Activated T-helper 2 cell treated with anti-CD3 and anti-CD28 coated beads, Interferon-gamma antibody, Interleukin-2, Interleukin-4, amounts not matched to agents 10 μg/mL and 5 μg/mL and 100 μg/mL, durations not matched to agents 14 hours and 24 hours and 36 hours (primary cell): ENCODE measurements at regions not wholly inside any gene's neighbourhood (a gene's known extent, or its start where the extent isn't known, plus 50 kb on each side); places are given as distances from the start of the nearest gene placed in this dataset.
"Not testable (repeated sequence)": the region's sequence is repeated elsewhere in the genome, so short reads cannot be mapped to it uniquely, and the experiment has no call there.

ENCODE experiments used
- DNase-seq: peaks from one replicate; pipeline ENCODE4 v3.0.0; 2021; ENCODE audit warnings: low spot score
- H3K27ac Mint-ChIP-seq: one replicate; pipeline ENCODE4 v1.8.0; 2021; ENCODE audit warnings: mixed read lengths
- H3K27me3 Mint-ChIP-seq: one replicate; pipeline ENCODE4 v1.8.0; 2021; ENCODE audit warnings: low read depth, mixed read lengths
- H3K36me3 Mint-ChIP-seq: one replicate; pipeline ENCODE4 v1.8.0; 2021; ENCODE audit warnings: low read depth, mixed read lengths
- H3K4me1 Mint-ChIP-seq: one replicate; pipeline ENCODE4 v1.8.0; 2021; ENCODE audit warnings: low read depth, mixed read lengths
- H3K4me3 Mint-ChIP-seq: one replicate; pipeline ENCODE4 v1.8.0; 2021; ENCODE audit warnings: low read depth, mild to moderate bottlenecking, moderate library complexity, mixed read lengths
- H3K9me3 Mint-ChIP-seq: one replicate; pipeline ENCODE4 v1.8.0; 2021; ENCODE audit warnings: mixed read lengths
- intact Hi-C: fragments of 100-400 bp; cut with micrococcal nuclease; formaldehyde crosslinking; loops from one replicate; pipeline ENCODE4 v1.15.1; 2023

- H3K4me3 Mint-ChIP-seq: no peak overlapping the region
These were observed 103.9 kb upstream of the UBE2E3 start for GRCh38 chr2:180876506-180876905.

GRCh38 chr2:180873219-180873618 is 107.2 kb upstream of the UBE2E3 start:
- no peak for DNase-seq
- no peak overlapping the region for H3K27ac Mint-ChIP-seq
- H3K36me3 Mint-ChIP-seq: no peaks in the 10 kb centered on the region
- H3K9me3 Mint-ChIP-seq: no peaks in the 10 kb centered on the region
- H3K27me3 Mint-ChIP-seq: peaks cover 5% of the 10 kb centered on the region
- intact Hi-C loops: no loop called here
- no peak overlapping the region for H3K4me3 Mint-ChIP-seq
- no peaks in the 10 kb centered on the region for H3K4me1 Mint-ChIP-seq

More at GRCh38 chr2:180876506-180876905, 103.9 kb upstream of the UBE2E3 start:
- no peaks in the 10 kb centered on the region for H3K9me3 Mint-ChIP-seq
- no peaks in the 10 kb centered on the region for H3K36me3 Mint-ChIP-seq
- intact Hi-C loops: no loop called here
- peaks cover 5% of the 10 kb centered on the region for H3K27me3 Mint-ChIP-seq
- H3K4me1 Mint-ChIP-seq: no peaks in the 10 kb centered on the region
- DNase-seq: no peak
- no peak overlapping the region for H3K27ac Mint-ChIP-seq

- intact Hi-C loops, H3K9me3 Mint-ChIP-seq, H3K4me3 Mint-ChIP-seq, H3K27ac Mint-ChIP-seq, DNase-seq, H3K4me1 Mint-ChIP-seq, H3K27me3 Mint-ChIP-seq, H3K36me3 Mint-ChIP-seq: not testable (repeated sequence)
These were observed 107.6 kb upstream of the UBE2E3 start for GRCh38 chr2:180872781-180873180.

GRCh38 chr2:180872255-180872654 is 108.2 kb upstream of the UBE2E3 start:
- no peaks in the 10 kb centered on the region for H3K9me3 Mint-ChIP-seq
- DNase-seq: no peak
- no peak overlapping the region for H3K27ac Mint-ChIP-seq
- intact Hi-C loops: no loop called here
- no peaks in the 10 kb centered on the region for H3K4me1 Mint-ChIP-seq
- no peaks in the 10 kb centered on the region for H3K36me3 Mint-ChIP-seq
- peaks cover 5% of the 10 kb centered on the region for H3K27me3 Mint-ChIP-seq
- H3K4me3 Mint-ChIP-seq: no peak overlapping the region

GRCh38 chr2:180871649-180872048 is 108.8 kb upstream of the UBE2E3 start:
- H3K4me3 Mint-ChIP-seq: no peak overlapping the region
- intact Hi-C loops: no loop called here
- no peaks in the 10 kb centered on the region for H3K9me3 Mint-ChIP-seq
- no peaks in the 10 kb centered on the region for H3K4me1 Mint-ChIP-seq
- H3K27ac Mint-ChIP-seq: no peak overlapping the region
- H3K36me3 Mint-ChIP-seq: no peaks in the 10 kb centered on the region
- H3K27me3 Mint-ChIP-seq: peaks cover 5% of the 10 kb centered on the region
- DNase-seq: no peak

GRCh38 chr2:180849851-180850250 is 130.6 kb upstream of the UBE2E3 start:
- no peak overlapping the region for H3K4me3 Mint-ChIP-seq

GRCh38 chr2:180848393-180848792 is 132.0 kb upstream of the UBE2E3 start:
- Mint-ChIP-seq H3K9me3 (no peaks in the 10 kb centered on the region), H3K27ac (no peak overlapping the region), H3K4me1 (no peaks in the 10 kb centered on the region), H3K36me3 (no peaks in the 10 kb centered on the region), H3K27me3 (no peaks in the 10 kb centered on the region), H3K4me3 (no peak overlapping the region)
- intact Hi-C loops: no loop called here
- DNase-seq: no peak

More at GRCh38 chr2:180849851-180850250, 130.6 kb upstream of the UBE2E3 start:
- DNase-seq: no peak
- Mint-ChIP-seq H3K27me3 (no peaks in the 10 kb centered on the region), H3K27ac (no peak overlapping the region), H3K36me3 (no peaks in the 10 kb centered on the region), H3K4me1 (no peaks in the 10 kb centered on the region), H3K9me3 (no peaks in the 10 kb centered on the region)
- intact Hi-C loops: no loop called here

GRCh38 chr2:180846756-180847472 is 133.5 kb upstream of the UBE2E3 start:
- no peak for DNase-seq
- no peaks in the 10 kb centered on the region for H3K27me3 Mint-ChIP-seq
- intact Hi-C loops: no loop called here

GRCh38 chr2:180842461-180842860 is 137.9 kb upstream of the UBE2E3 start:
- no peak for DNase-seq
- H3K27ac Mint-ChIP-seq: no peak overlapping the region
- no peak overlapping the region for H3K4me3 Mint-ChIP-seq
- intact Hi-C loops: no loop called here
- H3K9me3 Mint-ChIP-seq: no peaks in the 10 kb centered on the region
- no peaks in the 10 kb centered on the region for H3K36me3 Mint-ChIP-seq
- H3K4me1 Mint-ChIP-seq: no peaks in the 10 kb centered on the region
- no peaks in the 10 kb centered on the region for H3K27me3 Mint-ChIP-seq

More at GRCh38 chr2:180846756-180847472, 133.5 kb upstream of the UBE2E3 start:
- Mint-ChIP-seq H3K9me3 (no peaks in the 10 kb centered on the region), H3K4me1 (no peaks in the 10 kb centered on the region), H3K27ac (no peak overlapping the region), H3K36me3 (no peaks in the 10 kb centered on the region), H3K4me3 (no peak overlapping the region)

- H3K9me3 Mint-ChIP-seq: no peaks in the 10 kb centered on the region
- no peaks in the 10 kb centered on the region for H3K36me3 Mint-ChIP-seq
- no peak overlapping the region for H3K4me3 Mint-ChIP-seq
- intact Hi-C loops: no loop called here
- no peaks in the 10 kb centered on the region for H3K4me1 Mint-ChIP-seq
- H3K27ac Mint-ChIP-seq: no peak overlapping the region
- H3K27me3 Mint-ChIP-seq: no peaks in the 10 kb centered on the region
- DNase-seq: no peak
These were observed 139.8 kb upstream of the UBE2E3 start for GRCh38 chr2:180840641-180841040.

GRCh38 chr2:180829836-180830235 is 150.6 kb upstream of the UBE2E3 start:
- H3K9me3 Mint-ChIP-seq: no peaks in the 10 kb centered on the region

GRCh38 chr2:180829261-180829660 is 151.1 kb upstream of the UBE2E3 start:
- Mint-ChIP-seq H3K4me1 (no peaks in the 10 kb centered on the region), H3K27ac (no peak overlapping the region), H3K4me3 (no peak overlapping the region), H3K9me3 (no peaks in the 10 kb centered on the region), H3K27me3 (no peaks in the 10 kb centered on the region), H3K36me3 (no peaks in the 10 kb centered on the region)
- intact Hi-C loops: no loop called here
- DNase-seq: no peak

More at GRCh38 chr2:180829836-180830235, 150.6 kb upstream of the UBE2E3 start:
- no peak overlapping the region for H3K4me3 Mint-ChIP-seq
- H3K27me3 Mint-ChIP-seq: no peaks in the 10 kb centered on the region
- no peak overlapping the region for H3K27ac Mint-ChIP-seq
- H3K4me1 Mint-ChIP-seq: no peaks in the 10 kb centered on the region
- no peak for DNase-seq
- no peaks in the 10 kb centered on the region for H3K36me3 Mint-ChIP-seq
- intact Hi-C loops: no loop called here

GRCh38 chr2:180828756-180829155 is 151.6 kb upstream of the UBE2E3 start:
- no peak overlapping the region for H3K4me3 Mint-ChIP-seq
- no peaks in the 10 kb centered on the region for H3K36me3 Mint-ChIP-seq
- no peaks in the 10 kb centered on the region for H3K4me1 Mint-ChIP-seq
- H3K9me3 Mint-ChIP-seq: no peaks in the 10 kb centered on the region
- DNase-seq: no peak
- no peak overlapping the region for H3K27ac Mint-ChIP-seq
- intact Hi-C loops: no loop called here
- H3K27me3 Mint-ChIP-seq: no peaks in the 10 kb centered on the region
